ELF-1 (cell line): ENCODE measurements at regions not wholly inside any gene's neighbourhood (a gene's known extent, or its start where the extent isn't known, plus 50 kb on each side); places are given as distances from the start of the nearest gene placed in this dataset.
"Not testable (repeated sequence)": the region's sequence is repeated elsewhere in the genome, so short reads cannot be mapped to it uniquely, and the experiment has no call there.

Experiments
- DNase-seq: peaks from one replicate; pipeline ENCODE4 v3.0.0-alpha.2; 2016; ENCODE audit warnings: low read depth, low spot score

DNA sequence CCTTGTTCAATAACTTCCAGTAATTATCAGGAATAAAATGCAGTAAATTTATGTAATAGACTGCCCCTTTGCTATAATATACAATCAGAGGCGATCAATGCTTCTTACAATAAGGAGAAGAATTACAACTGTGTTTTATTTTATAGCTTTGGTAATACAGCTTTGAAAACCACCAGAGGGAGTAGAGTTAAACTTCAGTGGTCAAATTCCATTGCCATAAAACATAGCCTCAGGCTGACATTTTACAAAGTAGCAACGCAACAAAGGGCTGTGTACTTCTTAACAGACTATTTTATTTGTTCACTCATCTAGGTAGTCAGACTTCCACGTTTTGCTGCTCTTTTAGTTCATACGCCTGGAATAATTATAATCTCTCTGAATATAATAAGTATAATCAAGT, 58.5 kb downstream of the TEX13C start:
- DNase-seq = no peak

DNA sequence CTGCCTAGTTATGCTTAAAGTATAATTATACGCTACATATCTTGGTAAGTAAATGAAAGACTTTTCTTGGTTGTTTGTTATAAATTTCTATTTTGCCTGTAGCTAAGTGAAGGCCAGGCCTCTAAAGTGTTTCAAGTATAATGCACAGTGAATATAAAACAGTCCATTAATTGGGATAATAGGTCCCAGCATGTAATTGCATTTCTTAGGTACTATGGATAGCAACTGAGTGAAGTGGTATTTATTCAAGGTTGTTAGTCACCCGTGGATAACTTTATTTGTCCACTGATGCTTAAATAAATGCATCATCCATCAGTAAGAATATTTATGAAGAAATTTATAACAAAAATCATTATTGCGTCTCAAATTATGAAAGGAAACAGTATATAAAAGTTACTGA, 59.1 kb downstream of the TEX13C start:
- no peak for DNase-seq

DNA sequence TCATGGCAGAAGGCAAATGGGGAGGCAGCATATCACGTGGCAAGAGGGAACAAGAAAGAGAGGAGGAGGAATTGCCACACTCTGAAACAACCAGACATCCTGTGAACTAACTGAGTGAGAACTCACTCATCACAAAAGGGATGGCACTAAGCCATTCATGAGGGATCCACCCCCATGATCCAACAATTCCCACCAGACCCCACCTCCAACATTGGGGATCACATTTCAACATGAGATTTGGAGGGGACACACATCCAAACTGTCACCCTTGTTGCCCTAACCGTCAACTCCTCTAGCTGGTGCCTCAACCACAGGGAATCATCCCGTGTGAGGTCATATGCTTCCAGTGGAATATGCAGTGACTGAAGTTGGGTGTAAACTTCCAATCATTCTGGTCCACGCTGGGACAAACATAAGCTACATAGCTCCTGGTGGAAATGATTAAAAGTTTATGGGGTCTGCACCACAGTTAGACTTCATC, 62.5 kb downstream of the TEX13C start:
- DNase-seq = no peak

- DNase-seq = no peak
Measured at GRCh38 chrX:125382889-125383288, 63.2 kb downstream of the TEX13C start.

GRCh38 chrX:125384867-125385266, 65.2 kb downstream of the TEX13C start:
- DNase-seq = no peak

DNA sequence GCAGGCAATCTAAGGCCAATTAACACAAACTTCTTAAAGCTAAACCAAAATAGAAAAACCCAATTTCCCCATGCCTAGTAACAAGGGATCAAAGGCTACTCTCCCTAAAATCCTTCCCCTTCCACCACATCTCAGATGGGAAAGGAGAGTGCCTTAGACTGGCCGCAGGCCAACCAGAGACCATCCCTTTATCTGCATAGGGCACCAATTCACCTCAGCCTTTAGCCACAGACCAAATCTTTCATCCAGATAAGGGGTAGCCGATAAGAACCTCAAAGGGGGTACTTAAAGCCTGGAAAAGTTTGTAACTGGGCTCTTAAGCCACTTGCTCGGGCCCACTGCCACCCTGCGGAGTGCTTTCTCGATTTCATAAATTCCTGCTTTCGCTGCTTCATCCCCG, 68.3 kb downstream of the TEX13C start:
- DNase-seq = peak; percentile 30

GRCh38 chrX:125394449-125394848, 74.8 kb downstream of the TEX13C start:
- DNase-seq = peak; percentile 10

GRCh38 chrX:125395626-125396025, 76.0 kb downstream of the TEX13C start:
- no peak for DNase-seq

DNA sequence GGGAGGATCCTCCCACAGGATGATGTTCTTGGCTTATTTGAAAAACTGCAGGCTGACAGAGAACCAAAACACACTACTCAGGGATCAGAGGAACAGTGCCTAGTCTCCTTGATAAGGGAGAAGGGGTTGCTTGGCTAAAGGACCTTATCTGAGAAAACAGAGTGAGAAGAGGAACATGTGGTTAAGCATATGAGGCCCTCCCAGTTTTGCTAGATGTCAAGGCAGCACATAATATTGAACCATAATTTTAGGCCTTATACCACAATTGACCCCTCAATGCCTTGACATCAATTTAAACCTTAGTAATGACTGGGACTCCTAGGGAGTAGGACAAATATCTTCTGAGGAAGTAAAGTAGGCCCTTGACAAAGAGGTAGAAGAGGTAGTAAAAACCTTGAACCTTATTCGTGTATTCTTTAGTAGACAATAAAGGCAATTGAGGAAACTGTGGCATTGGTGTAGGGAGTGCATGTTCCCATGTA, 79.3 kb downstream of the TEX13C start:
- DNase-seq = no peak

DNA sequence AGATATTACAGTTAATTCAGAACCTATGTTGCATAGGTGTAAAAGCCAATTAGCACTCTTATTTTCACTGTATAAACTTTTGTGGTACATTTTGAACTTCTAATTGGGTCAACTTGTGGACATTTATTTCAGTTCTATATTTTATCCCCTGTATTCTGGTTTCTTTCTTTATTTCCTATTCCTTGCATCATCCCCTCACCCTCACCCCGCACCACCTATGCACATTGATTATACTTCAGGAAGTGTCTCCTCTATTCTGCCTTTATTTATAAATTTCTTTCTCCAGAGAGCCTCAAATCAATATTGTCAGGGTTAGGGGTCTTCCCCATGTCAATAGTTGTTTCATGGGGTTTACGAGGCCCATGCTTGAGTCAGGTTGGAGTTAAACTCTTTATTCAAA, 83.1 kb downstream of the TEX13C start:
- DNase-seq = no peak

- DNase-seq = no peak
Measured at GRCh38 chrX:125404667-125405160, 85.0 kb downstream of the TEX13C start.

GRCh38 chrX:125405339-125405738, 85.7 kb downstream of the TEX13C start:
- DNase-seq = no peak

DNA sequence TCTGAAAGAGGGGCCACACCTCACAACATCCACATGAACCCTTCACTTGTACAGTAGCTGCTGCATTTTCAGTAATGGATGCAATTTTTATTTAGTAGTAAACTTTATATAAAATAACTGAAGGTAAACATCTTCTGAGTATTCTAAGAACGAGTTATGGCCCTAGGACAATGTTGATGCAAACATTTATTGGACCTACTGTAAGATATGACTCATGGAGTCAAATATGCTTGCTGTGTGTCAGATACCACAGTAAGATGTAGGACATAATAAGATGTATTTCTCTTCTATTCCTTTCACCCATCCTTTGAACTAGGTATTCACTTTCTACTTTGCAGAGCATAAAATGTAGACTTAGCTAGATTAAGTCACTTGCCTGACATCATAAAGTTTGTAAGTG, 87.6 kb downstream of the TEX13C start:
- DNase-seq = no peak

- DNase-seq = no peak
Measured at GRCh38 chrX:125420809-125421208, 101.1 kb downstream of the TEX13C start.

- no peak for DNase-seq
Measured at GRCh38 chrX:125422986-125423385, 103.3 kb downstream of the TEX13C start.

GRCh38 chrX:125424536-125424935, 104.9 kb downstream of the TEX13C start:
- no peak for DNase-seq

GRCh38 chrX:125436855-125437254, 117.2 kb downstream of the TEX13C start:
- peak; percentile 21 for DNase-seq

DNA sequence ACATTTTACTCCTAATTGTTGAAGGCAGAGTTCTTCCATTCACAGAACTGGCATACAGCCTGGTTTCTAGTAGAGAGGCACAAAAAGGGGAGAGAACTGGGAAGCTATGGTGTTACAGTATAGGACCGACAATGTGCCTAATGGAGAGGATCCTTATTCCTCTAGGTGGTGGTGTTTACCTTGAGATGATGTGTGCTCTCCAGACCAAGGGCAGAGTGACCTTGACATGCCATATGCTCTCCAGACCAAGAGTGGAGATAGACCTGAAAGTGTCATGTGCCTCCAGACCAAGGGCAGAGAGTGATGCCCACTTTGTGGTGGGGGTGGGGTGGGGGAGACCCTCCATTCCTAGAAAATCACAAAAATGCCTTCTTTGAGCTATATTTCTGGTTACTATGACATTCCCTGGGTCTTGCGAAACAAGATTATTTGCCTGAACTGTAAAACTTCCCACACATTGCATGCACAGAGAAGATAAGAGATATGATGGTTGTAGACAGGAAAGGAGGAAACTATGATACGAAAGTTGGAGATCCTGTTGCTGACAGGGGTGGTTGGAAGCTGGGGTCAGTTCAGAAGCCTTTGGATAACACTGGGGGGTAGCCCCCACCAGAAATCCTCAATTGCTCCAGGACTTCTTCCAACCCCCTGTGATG, 119.7 kb downstream of the TEX13C start:
- DNase-seq = peak; percentile 17

DNA sequence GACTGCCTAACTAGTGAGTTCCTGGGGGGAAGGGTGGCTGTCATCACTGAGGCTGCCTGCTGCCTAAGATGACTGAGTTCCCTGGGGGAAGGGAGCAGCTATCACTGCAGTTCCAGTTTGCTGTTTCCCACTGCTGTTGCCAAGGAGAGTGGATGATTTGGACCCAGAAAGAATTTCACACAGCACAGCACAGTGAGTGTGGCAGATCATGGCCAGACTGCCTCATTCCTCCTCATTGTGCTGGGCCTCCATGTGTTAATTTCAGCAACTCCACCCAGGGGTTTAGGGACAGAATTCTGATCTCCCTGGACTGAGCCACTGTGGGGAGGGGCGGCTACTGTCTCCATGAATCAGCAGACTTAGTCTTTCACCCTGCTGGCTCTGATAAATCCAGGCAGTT, 125.0 kb downstream of the TEX13C start:
- peak; percentile 46 for DNase-seq

- DNase-seq = no peak
Measured at GRCh38 chrX:125475482-125475881, 155.8 kb downstream of the TEX13C start.

DNA sequence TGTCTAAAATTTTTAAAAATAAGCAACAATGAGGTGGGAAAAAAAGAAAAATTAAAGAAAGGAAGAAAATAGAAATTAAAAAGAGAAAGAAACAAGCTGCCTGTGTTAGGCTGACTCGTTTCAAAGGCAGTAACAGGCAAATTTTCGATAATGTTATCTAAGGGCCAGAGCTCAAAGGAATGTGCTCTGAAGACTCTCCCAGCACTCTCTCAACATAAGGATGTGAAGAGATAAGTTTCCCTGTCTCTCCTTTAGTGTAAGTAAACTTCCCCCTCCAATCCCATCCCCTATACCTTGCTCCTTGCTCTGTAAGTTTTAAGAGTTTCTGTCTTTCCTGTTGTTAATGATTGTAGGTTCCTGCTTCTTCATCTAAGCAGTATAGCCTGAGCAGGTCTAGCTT, 172.8 kb downstream of the TEX13C start:
- peak; percentile 8 for DNase-seq

GRCh38 chrX:125493004-125493403, 173.3 kb downstream of the TEX13C start:
- DNase-seq = not testable (repeated sequence)

GRCh38 chrX:125497667-125498066, 178.0 kb downstream of the TEX13C start:
- DNase-seq = no peak

DNA sequence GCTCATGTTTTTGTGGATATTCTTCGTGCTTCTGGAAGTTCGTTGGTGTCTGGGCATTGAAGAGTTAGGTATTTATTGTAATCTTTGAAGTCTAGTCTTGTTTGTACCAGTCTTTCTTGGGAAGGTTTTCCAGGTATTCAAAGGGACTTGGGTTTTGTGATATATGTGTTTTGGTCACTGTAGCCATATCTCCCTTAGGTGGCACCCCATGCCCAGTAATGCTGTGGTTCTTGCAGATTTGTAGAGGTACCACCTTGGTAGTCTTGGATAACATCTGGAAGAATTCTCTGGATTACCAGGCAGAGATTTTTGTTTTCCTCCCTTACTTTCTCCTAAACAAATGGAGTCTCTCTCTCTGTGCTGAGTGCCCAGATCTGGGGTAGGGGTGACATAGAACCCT, 184.1 kb downstream of the TEX13C start:
- no peak for DNase-seq
